Liver (tissue), 3 donors: ENCODE measurements at regions not wholly inside any gene's neighbourhood (a gene's known extent, or its start where the extent isn't known, plus 50 kb on each side); places are given as distances from the start of the nearest gene placed in this dataset.

ENCODE experiments used
- ATF3 ChIP-seq: IDR thresholded peaks from 2 replicates; pipeline ENCODE4 v1.6.1; 2016; ENCODE audit warnings: antibody characterized with exemption
- CTCF ChIP-seq: fragments of 150-350 bp; IDR thresholded peaks from 2 replicates; pipeline ENCODE4 v1.5.1; 2017; ENCODE audit warnings: improper control_type of control experiment, low read depth, low read length; ENCODE audit not compliant: missing input control
- REST ChIP-seq: IDR thresholded peaks from 2 replicates; pipeline ENCODE4 v1.6.1; 2016; ENCODE audit warnings: antibody characterized with exemption, mild to moderate bottlenecking
- donor health status: healthy.
- donor health status: healthy.

GRCh38 chr3:94529816-94530215 lies 467.0 kb downstream of the NSUN3 start:
- TF ChIP-seq ATF3, result no peak
- no peak for TF ChIP-seq CTCF
- no peak for TF ChIP-seq REST
